ENCODE measurements at regions not wholly inside any gene's neighbourhood (a gene's known extent, or its start where the extent isn't known, plus 50 kb on each side); places are given as distances from the start of the nearest gene placed in this dataset.
"Not testable (repeated sequence)": the region's sequence is repeated elsewhere in the genome, so short reads cannot be mapped to it uniquely, and the experiment has no call there.

DNA sequence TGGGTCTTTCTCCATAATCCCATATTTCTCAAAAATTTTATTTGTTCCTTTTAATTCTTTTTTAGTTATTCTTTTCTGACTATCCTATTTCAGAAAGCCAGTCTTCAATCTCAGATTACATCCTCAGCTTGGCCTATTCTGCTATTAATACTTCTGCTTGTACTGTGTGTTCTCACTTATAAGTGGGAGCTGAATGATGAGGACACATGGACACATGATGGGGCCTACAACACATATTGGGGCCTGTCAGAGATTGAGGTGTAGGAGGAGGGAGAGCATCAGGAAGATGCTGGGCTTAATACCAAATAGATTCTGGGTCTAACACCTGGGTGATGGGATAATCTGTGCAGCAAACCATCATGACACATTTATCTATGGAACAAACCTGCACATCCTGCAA, 82.3 kb downstream of the MAGEE1 start:
- no peak for DNase-seq (ENCODE audit: low read depth, low spot score)
- Histone ChIP-seq H3K9me3 (ENCODE audit: control insufficient read depth, insufficient read depth, low read length) (no peaks in the 10 kb centered on the region), H3K4me3 (ENCODE audit: low read length) (no peak overlapping the region), H3K27ac (ENCODE audit: low read length) (no peak overlapping the region), H3K36me3 (ENCODE audit: control insufficient read depth, insufficient read depth, low read length) (no peaks in the 10 kb centered on the region), H3K4me1 (ENCODE audit: control insufficient read depth, insufficient read depth, low read length) (no peaks in the 10 kb centered on the region), H3K27me3 (ENCODE audit: control insufficient read depth, insufficient read depth, low read length) (no peaks in the 10 kb centered on the region)

DNA sequence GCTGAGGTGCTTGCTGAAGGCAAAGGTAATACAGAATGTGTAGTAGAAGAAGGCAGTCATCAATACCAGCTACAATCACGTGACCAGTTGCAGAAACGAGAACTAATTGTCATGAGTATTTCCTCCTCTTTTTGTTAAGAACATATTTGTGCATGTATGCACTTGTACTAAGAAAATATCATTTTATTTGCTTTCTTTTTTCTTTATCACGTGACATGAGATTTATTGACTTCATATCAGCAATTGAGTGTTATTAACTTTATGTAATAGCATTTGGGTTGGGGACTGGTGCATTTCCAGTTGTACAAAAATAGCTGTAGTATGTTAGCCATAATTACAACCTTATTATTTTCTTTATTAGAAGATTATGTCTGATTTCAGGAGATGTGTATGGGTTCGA, 90.0 kb downstream of the MAGEE1 start:
- WGBS (ENCODE audit: insufficient coverage, insufficient read length), result no CpG with 5 or more reads among the region's 4 CpGs
- Histone ChIP-seq H3K27me3 (ENCODE audit: control insufficient read depth, insufficient read depth, low read length) (no peaks in the 10 kb centered on the region), H3K36me3 (ENCODE audit: control insufficient read depth, insufficient read depth, low read length) (no peaks in the 10 kb centered on the region)

DNA sequence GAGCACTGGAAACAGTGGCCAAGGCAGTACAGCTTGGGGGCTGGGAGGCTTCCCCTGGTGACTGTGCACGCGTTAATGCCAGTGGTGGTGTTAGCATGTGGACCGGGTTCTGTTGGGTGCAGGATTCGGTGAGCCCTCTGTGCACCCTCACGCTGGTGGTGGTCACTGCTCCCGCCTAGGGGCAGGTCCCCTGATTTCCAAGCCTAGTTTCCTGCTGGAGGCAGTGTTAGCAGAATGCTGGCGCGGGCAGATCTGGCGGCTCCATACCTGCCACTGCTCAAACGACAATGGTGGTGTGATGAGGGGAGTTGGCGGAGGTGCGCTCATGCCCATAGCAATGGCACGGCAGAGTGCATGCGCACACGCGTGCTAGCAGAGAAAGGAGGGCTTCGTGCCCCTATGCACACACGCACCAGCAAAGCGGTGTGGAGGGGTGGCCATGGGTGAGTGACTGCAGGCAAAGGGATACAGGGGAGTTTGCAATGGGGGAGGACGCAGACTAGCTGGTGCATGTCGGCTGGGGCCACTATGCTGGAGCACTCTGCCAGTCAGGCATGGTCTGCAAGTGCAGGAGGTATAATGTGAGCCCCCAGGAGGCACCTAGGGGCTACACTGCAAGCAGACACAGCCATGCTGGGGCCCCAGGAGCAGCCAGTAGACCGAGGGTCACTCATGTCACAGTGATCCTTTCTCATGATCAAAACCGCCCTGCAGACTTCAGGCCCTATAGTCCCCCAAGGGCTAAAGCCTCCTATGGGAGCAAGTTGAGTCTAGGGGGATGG, 93.0 kb downstream of the MAGEE1 start:
- Histone ChIP-seq H3K4me3 (ENCODE audit: low read length) (no peak overlapping the region), H3K27ac (ENCODE audit: low read length) (no peak overlapping the region), H3K36me3 (ENCODE audit: control insufficient read depth, insufficient read depth, low read length) (no peaks in the 10 kb centered on the region), H3K4me1 (ENCODE audit: control insufficient read depth, insufficient read depth, low read length) (no peaks in the 10 kb centered on the region), H3K27me3 (ENCODE audit: control insufficient read depth, insufficient read depth, low read length) (no peaks in the 10 kb centered on the region), H3K9me3 (ENCODE audit: control insufficient read depth, insufficient read depth, low read length) (no peaks in the 10 kb centered on the region)
- DNase-seq (ENCODE audit: low read depth, low spot score), result no peak
- no CpG with 5 or more reads among the region's 23 CpGs for WGBS (ENCODE audit: insufficient coverage, insufficient read length)

More for the DNA sequence above, 90.0 kb downstream of the MAGEE1 start:
- no peak overlapping the region for H3K4me3 ChIP-seq (ENCODE audit: low read length)
- DNase-seq (ENCODE audit: low read depth, low spot score), result no peak
- H3K4me1 ChIP-seq (ENCODE audit: control insufficient read depth, insufficient read depth, low read length), result no peaks in the 10 kb centered on the region
- no peak overlapping the region for H3K27ac ChIP-seq (ENCODE audit: low read length)
- no peaks in the 10 kb centered on the region for H3K9me3 ChIP-seq (ENCODE audit: control insufficient read depth, insufficient read depth, low read length)

DNA sequence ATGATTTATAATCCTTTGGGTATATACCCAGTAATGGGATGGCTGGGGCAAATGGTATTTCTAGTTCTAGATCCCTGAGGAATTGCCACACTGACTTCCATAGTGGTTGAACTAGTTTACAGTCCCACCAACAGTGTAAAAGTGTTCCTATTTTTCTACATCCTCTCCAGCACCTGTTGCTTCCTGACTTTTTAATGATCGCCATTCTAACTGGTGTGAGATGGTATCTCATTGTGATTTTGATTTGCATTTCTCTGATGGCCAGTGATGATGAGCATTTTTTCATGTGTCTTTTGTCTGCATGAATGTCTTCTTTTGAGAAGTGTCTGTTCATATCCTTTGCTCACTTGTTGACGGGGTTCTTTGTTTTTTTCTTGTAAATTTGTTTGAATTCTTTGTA, 108.2 kb downstream of the MAGEE1 start:
- H3K36me3 ChIP-seq (ENCODE audit: control insufficient read depth, insufficient read depth, low read length); DNase-seq (ENCODE audit: low read depth, low spot score); H3K27me3 ChIP-seq (ENCODE audit: control insufficient read depth, insufficient read depth, low read length): not testable (repeated sequence)

DNA sequence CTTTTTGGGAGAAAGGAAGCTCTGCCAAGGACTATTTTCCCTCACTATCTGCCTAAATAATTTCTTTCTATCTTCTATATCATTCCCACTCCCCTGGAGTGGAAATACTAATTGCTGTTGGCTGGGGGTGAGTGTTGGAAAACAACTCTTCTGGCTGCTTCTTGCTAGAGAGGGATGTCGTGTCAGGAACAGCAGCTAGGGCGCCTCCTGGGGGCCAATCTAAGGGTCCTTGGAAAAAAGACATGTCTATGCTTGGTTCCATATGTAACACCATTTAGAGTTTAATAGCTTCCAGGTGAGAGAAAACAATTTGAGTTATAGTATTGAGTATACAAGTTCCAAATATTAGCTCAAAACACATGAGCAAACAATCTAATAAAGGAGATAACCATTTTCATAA, 111.3 kb downstream of the MAGEE1 start:
- Histone ChIP-seq H3K27ac (ENCODE audit: low read length) (no peak overlapping the region), H3K36me3 (ENCODE audit: control insufficient read depth, insufficient read depth, low read length) (no peaks in the 10 kb centered on the region), H3K9me3 (ENCODE audit: control insufficient read depth, insufficient read depth, low read length) (no peaks in the 10 kb centered on the region), H3K27me3 (ENCODE audit: control insufficient read depth, insufficient read depth, low read length) (no peaks in the 10 kb centered on the region), H3K4me1 (ENCODE audit: control insufficient read depth, insufficient read depth, low read length) (no peaks in the 10 kb centered on the region), H3K4me3 (ENCODE audit: low read length) (no peak overlapping the region)
- no CpG with 5 or more reads among the region's 2 CpGs for WGBS (ENCODE audit: insufficient coverage, insufficient read length)
- no peak for DNase-seq (ENCODE audit: low read depth, low spot score)

More for the DNA sequence above, 108.2 kb downstream of the MAGEE1 start:
- not testable (repeated sequence) for H3K27ac ChIP-seq (ENCODE audit: low read length); H3K4me3 ChIP-seq (ENCODE audit: low read length); H3K4me1 ChIP-seq (ENCODE audit: control insufficient read depth, insufficient read depth, low read length); H3K9me3 ChIP-seq (ENCODE audit: control insufficient read depth, insufficient read depth, low read length)
- no CpG with 5 or more reads among the region's 2 CpGs for WGBS (ENCODE audit: insufficient coverage, insufficient read length)

DNA sequence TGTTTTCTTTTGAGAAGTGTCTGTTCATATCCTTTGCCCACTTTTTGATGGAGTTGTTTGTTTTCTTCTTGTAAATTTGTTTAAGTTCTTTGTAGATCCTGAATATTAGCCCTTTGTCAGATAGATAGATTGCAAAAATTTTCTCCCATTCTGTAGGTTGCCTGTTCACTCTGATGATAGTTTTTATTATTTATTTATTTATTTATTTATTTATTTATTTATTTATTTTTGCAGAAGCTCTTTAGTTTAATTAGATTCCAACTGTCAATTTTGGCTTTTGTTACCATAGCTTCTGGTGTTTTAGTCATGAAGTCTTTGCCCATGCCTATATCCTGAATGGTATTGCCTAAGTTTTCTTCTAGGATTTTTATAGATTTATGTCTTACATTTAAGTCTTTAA, 115.9 kb downstream of the MAGEE1 start:
- H3K9me3 ChIP-seq (ENCODE audit: control insufficient read depth, insufficient read depth, low read length); H3K4me1 ChIP-seq (ENCODE audit: control insufficient read depth, insufficient read depth, low read length); H3K36me3 ChIP-seq (ENCODE audit: control insufficient read depth, insufficient read depth, low read length); DNase-seq (ENCODE audit: low read depth, low spot score); H3K4me3 ChIP-seq (ENCODE audit: low read length); H3K27ac ChIP-seq (ENCODE audit: low read length); H3K27me3 ChIP-seq (ENCODE audit: control insufficient read depth, insufficient read depth, low read length): not testable (repeated sequence)

DNA sequence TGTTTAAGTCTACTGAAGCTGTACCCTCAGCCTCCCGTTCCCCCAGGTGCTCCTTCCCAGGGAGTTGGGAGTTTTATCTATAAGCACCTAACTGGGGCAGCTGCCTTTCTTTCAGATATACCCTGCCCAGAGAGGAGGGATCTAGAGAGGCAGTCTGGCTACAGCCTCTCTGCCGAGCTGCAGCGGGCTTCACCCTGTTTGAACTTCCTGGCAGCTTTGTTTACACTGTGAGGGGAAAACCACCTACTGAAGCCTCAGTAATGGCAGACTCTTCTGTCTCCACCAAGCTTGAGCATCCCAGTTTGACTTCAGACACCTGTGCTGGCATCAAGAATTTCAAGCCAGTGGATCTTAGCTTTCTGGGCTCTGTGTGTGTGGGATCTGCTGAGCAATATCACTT, 122.5 kb downstream of the MAGEE1 start:
- no CpG with 5 or more reads among the region's 3 CpGs for WGBS (ENCODE audit: insufficient coverage, insufficient read length)
- Histone ChIP-seq H3K4me3 (ENCODE audit: low read length) (no peak overlapping the region), H3K4me1 (ENCODE audit: control insufficient read depth, insufficient read depth, low read length) (no peaks in the 10 kb centered on the region), H3K27me3 (ENCODE audit: control insufficient read depth, insufficient read depth, low read length) (no peaks in the 10 kb centered on the region), H3K9me3 (ENCODE audit: control insufficient read depth, insufficient read depth, low read length) (no peaks in the 10 kb centered on the region; the same call in 1 of the 2 replicates), H3K27ac (ENCODE audit: low read length) (no peak overlapping the region), H3K36me3 (ENCODE audit: control insufficient read depth, insufficient read depth, low read length) (no peaks in the 10 kb centered on the region)
- no peak for DNase-seq (ENCODE audit: low read depth, low spot score)

DNA sequence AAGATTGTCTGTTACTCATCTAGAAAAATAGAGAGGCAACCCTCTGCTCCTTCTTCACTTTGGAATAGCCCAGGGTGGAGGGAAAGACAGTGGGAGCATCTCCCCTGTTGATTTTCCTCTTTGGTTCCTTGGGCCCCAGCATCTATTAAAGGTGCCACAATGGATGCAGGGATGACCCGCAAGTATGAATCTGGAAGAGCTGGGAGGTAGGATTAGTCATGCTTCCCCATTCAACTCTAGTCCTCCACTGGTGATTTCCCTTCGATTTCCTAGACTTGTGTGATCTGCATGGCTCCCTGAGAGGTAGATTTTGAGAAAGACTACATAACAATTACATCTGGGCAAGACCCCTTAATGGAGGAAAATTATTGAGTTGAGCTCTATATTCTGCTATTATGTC, 127.8 kb downstream of the MAGEE1 start:
- H3K9me3 ChIP-seq (ENCODE audit: control insufficient read depth, insufficient read depth, low read length), result no peaks in the 10 kb centered on the region; the same call in 1 of the 2 replicates
- no peak overlapping the region for H3K4me3 ChIP-seq (ENCODE audit: low read length)
- WGBS (ENCODE audit: insufficient coverage, insufficient read length), result no CpG with 5 or more reads among the region's 2 CpGs
- no peaks in the 10 kb centered on the region for H3K4me1 ChIP-seq (ENCODE audit: control insufficient read depth, insufficient read depth, low read length)
- DNase-seq (ENCODE audit: low read depth, low spot score), result no peak
- no peaks in the 10 kb centered on the region for H3K27me3 ChIP-seq (ENCODE audit: control insufficient read depth, insufficient read depth, low read length)
- H3K27ac ChIP-seq (ENCODE audit: low read length), result no peak overlapping the region
- H3K36me3 ChIP-seq (ENCODE audit: control insufficient read depth, insufficient read depth, low read length), result no peaks in the 10 kb centered on the region

DNA sequence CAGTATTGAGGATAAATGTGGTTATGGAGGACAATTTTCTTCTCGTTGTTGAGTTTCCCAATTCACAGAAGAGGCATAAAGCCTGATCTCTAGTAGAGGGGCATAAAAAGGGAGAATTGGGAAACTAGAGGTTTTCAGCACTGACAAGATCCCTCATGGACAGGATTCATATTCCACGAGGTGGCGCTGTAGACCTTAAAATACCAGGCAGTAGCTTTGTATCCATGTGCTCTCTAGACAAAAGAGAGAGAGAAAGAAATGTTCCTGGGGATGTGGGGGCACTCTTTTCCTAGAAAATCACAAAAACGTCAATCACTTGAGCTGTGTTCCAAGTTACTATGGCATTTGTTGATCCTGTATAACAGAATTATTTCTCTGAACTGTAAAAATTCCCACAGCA, 128.3 kb downstream of the MAGEE1 start:
- no peaks in the 10 kb centered on the region for H3K36me3 ChIP-seq (ENCODE audit: control insufficient read depth, insufficient read depth, low read length)
- H3K27me3 ChIP-seq (ENCODE audit: control insufficient read depth, insufficient read depth, low read length), result no peaks in the 10 kb centered on the region
- peak; percentile 48 for DNase-seq (ENCODE audit: low read depth, low spot score)
- H3K9me3 ChIP-seq (ENCODE audit: control insufficient read depth, insufficient read depth, low read length), result no peaks in the 10 kb centered on the region; the same call in 1 of the 2 replicates
- H3K27ac ChIP-seq (ENCODE audit: low read length), result no peak overlapping the region
- no peaks in the 10 kb centered on the region for H3K4me1 ChIP-seq (ENCODE audit: control insufficient read depth, insufficient read depth, low read length)
- no CpG with 5 or more reads among the region's 4 CpGs for WGBS (ENCODE audit: insufficient coverage, insufficient read length)
- no peak overlapping the region for H3K4me3 ChIP-seq (ENCODE audit: low read length)

DNA sequence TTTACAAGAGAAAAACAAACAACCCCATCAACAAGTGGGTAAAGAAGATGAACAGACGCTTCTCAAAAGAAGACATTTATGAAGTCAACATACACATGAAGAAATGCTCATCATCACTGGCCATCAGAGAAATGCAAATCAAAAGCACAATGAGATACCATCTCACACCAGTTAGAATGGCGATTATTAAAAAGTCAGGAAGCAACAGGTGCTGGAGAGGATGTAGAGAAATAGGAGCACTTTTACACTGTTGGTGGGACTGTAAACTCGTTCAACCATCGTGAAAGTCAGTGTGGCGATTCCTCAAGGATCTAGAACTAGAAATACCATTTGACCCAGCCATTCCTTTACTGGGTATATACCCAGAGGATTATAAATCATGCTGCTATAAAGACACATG, 137.3 kb downstream of the MAGEE1 start:
- not testable (repeated sequence) for H3K27me3 ChIP-seq (ENCODE audit: control insufficient read depth, insufficient read depth, low read length); H3K36me3 ChIP-seq (ENCODE audit: control insufficient read depth, insufficient read depth, low read length); H3K9me3 ChIP-seq (ENCODE audit: control insufficient read depth, insufficient read depth, low read length); H3K27ac ChIP-seq (ENCODE audit: low read length); H3K4me3 ChIP-seq (ENCODE audit: low read length); DNase-seq (ENCODE audit: low read depth, low spot score); H3K4me1 ChIP-seq (ENCODE audit: control insufficient read depth, insufficient read depth, low read length)
- no CpG with 5 or more reads among the region's 5 CpGs for WGBS (ENCODE audit: insufficient coverage, insufficient read length)

DNA sequence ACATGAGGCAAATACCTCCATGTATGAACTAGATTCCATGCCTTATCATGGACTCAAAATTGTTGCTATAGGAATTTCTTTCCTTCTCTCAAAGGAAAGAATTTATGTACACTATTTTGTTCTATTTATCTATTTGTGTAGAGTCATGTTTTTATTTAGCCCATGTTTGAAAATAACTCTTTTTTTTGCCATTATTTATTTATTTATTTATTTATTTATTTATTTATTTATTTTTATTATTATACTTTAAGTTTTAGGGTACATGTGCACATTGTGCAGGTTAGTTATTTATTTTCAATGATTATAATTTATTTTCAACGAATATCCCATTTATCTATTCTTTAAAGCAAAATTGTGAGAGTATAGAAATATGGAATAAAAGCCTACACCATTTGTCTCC, 177.9 kb downstream of the MAGEE1 start:
- H3K36me3 ChIP-seq (ENCODE audit: control insufficient read depth, insufficient read depth, low read length), result no peaks in the 10 kb centered on the region
- H3K9me3 ChIP-seq (ENCODE audit: control insufficient read depth, insufficient read depth, low read length), result no peaks in the 10 kb centered on the region
- WGBS (ENCODE audit: insufficient coverage, insufficient read length), result no CpG with 5 or more reads among the region's 1 CpG
- H3K4me1 ChIP-seq (ENCODE audit: control insufficient read depth, insufficient read depth, low read length), result no peaks in the 10 kb centered on the region
- H3K27me3 ChIP-seq (ENCODE audit: control insufficient read depth, insufficient read depth, low read length), result no peaks in the 10 kb centered on the region
- H3K27ac ChIP-seq (ENCODE audit: low read length), result no peak overlapping the region
- no peak for DNase-seq (ENCODE audit: low read depth, low spot score)
- H3K4me3 ChIP-seq (ENCODE audit: low read length), result no peak overlapping the region
